ENCODE measurements at regions not wholly inside any gene's neighbourhood (a gene's known extent, or its start where the extent isn't known, plus 50 kb on each side); places are given as distances from the start of the nearest gene placed in this dataset.

DNA sequence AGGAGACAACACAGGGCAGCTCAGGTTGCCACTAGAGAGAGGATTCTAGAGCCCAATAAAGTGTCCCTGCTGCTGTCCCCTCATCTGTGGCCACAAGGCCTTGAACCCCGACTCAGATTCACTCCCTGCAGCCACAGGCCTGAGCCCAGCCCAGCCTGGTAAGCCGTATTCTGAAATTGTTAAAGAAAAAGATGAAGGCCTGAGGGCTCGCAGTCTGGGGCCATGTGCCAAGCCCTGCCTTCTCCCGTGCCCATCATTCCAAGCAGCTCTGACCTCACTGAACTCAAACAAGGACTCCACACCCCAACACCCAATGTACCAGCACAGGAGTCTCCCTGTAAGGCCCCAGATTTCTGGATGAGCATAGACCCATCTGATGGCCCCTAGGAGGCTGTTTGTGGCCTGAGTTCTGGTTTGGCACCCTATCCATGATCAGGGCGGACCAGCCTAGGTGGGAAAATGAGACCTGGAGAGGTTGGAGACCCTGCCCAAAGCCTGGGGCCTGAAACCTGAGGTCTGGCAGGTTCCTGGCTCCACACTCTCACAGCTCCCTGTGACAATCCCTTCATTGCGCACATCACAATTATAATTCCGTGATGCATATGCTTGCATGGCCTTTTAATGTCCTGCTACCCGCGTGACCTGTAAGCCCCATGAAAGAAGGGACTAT lies 62.0 kb upstream of the TOP1 start:
- no peak overlapping the region for H2BK15ac ChIP-seq (ENCODE audit: low read length)
- DNase-seq (ENCODE audit: low read depth in 1 of 2, low spot score in 2 of 2) (peak in 1 of 2 experiments; percentile 27), FAIRE-seq (no peak)
- H3K23ac ChIP-seq (ENCODE audit: insufficient read length), result no peak overlapping the region
- POLR2A ChIA-PET (ENCODE audit: partially characterized antibody), result interaction anchor here (0.9 kb wide), 1 partner anchor 63 kb away, joined by 3 read pairs; no protein-coding TSS in a partner anchor
- no peak overlapping the region for H4K91ac ChIP-seq (replicated peaks; ENCODE audit: insufficient read length, low read length)
- H2BK5ac ChIP-seq (ENCODE audit: low read depth, low read length), result no peak overlapping the region
- no peaks in the 10 kb centered on the region for H3K79me1 ChIP-seq (ENCODE audit: low read depth, low read length)
- no peak overlapping the region for H3K27ac ChIP-seq (ENCODE audit: low read depth, low read length)
- no peak overlapping the region for H2BK12ac ChIP-seq (ENCODE audit: low read depth, low read length)
- H3K36me3 ChIP-seq (ENCODE audit: control insufficient read depth in 2 of 4, insufficient read depth in 4 of 4, low read length in 3 of 4), result no peaks in the 10 kb centered on the region
- H3K56ac ChIP-seq (replicated peaks; ENCODE audit: insufficient read length, low read depth, low read length), result no peak overlapping the region
- TF ChIP-seq SAP30 (IDR thresholded peaks at IDR 0.05; ENCODE audit: insufficient read depth, insufficient replicate concordance, low read length), result no peak
- H3K27me3 ChIP-seq (replicated peaks in 1 of 4; ENCODE audit: control insufficient read depth in 3 of 4, extremely low read depth in 1 of 4, insufficient read depth in 3 of 4, low read length in 3 of 4), result no peaks in the 10 kb centered on the region
- CTCF ChIA-PET (ENCODE audit: partially characterized antibody), result interaction anchor here (0.6 to 6.4 kb wide), 44 partner anchors 9 to 1116 kb away, joined by 3 to 99 read pairs (median 4); partner anchors contain the start of gene LPIN3
- H4K20me1 ChIP-seq (replicated peaks in 1 of 2; ENCODE audit: control insufficient read depth in 1 of 2, insufficient read depth in 2 of 2, low read length in 2 of 2), result no peaks in the 10 kb centered on the region
- H4K5ac ChIP-seq (ENCODE audit: insufficient read length, low read depth, low read length), result no peak overlapping the region
- H4K8ac ChIP-seq (ENCODE audit: extremely low read depth, insufficient read depth, low read length), result no peak overlapping the region
- H3K4me2 ChIP-seq (ENCODE audit: insufficient read depth in 1 of 2, low read depth in 2 of 2, low read length in 2 of 2), result no peak overlapping the region
- no peak overlapping the region for H3K18ac ChIP-seq (ENCODE audit: extremely low read depth, low read length)
- peaks cover 0 to 3% (median under 1%) of the 10 kb centered on the region in 4 experiments; a peak in 3 of 7 replicates for H3K4me1 ChIP-seq (replicated peaks in 1 of 4; ENCODE audit: control insufficient read depth in 3 of 4, insufficient read depth in 4 of 4, low read length in 3 of 4)
- 90% methylated on average over 9 of the region's 9 CpGs; no CpG with 5 or more reads in 1 of the 2 experiments for WGBS, 2 experiments (ENCODE audit: extremely low coverage in 1 of 2, insufficient coverage in 1 of 2, insufficient read length in 1 of 2, insufficient replicate concordance in 2 of 2, low coverage in 1 of 2, low lambda C conversion rate in 2 of 2, missing lambda C conversion rate in 1 of 2)
- no peak overlapping the region for H2BK120ac ChIP-seq (replicated peaks; ENCODE audit: low read depth, low read length)
- no peak overlapping the region for H3K9ac ChIP-seq (replicated peaks in 1 of 4; ENCODE audit: extremely low read depth in 1 of 4, low read depth in 3 of 4, low read length in 3 of 4)
- H3K4ac ChIP-seq (replicated peaks; ENCODE audit: insufficient read length, low read depth, low read length), result peak overlapping the region; percentile 63
- H2AFZ ChIP-seq (ENCODE audit: low read length), result no peak overlapping the region
- no peak overlapping the region for H3K14ac ChIP-seq (ENCODE audit: insufficient read length)
- H2AK5ac ChIP-seq (ENCODE audit: low read depth, low read length), result no peak overlapping the region
- H3K79me2 ChIP-seq (ENCODE audit: control insufficient read depth in 1 of 2, insufficient read depth in 2 of 2, low read length in 2 of 2), result no peaks in the 10 kb centered on the region
- no peaks in the 10 kb centered on the region for H3K9me3 ChIP-seq (ENCODE audit: insufficient read depth in 2 of 2, low read depth in 1 of 2, low read length in 1 of 2)
- H3K23me2 ChIP-seq (ENCODE audit: low read depth, low read length), result no peaks in the 10 kb centered on the region
- no peak overlapping the region for H2BK20ac ChIP-seq (ENCODE audit: low read length)
- H3K4me3 ChIP-seq (ENCODE audit: extremely low read depth in 1 of 4, insufficient read depth in 2 of 4, low read depth in 3 of 4, low read length in 4 of 4), result no peak overlapping the region
